Adrenal gland (tissue), 5 donors: ENCODE measurements at regions not wholly inside any gene's neighbourhood (a gene's known extent, or its start where the extent isn't known, plus 50 kb on each side); places are given as distances from the start of the nearest gene placed in this dataset.

Experiments used
- CTCF ChIP-seq, 6 experiments: fragments of 450-650 bp in 4 of 6; fragments of 200-600 bp in 2 of 6; sonication (generic) in 1 of 6; IDR thresholded peaks; 1 replicate in 5 of 6; 2 replicates in 1 of 6; pipeline versions ENCODE4 v1.5.1 to v1.8.0; 2016 to 2021; ENCODE audit warnings: antibody characterized with exemption in 6 of 6, mild to moderate bottlenecking in 2 of 6, moderate library complexity in 1 of 6
- POLR2A ChIP-seq, 2 donors: fragments of 450-650 bp; IDR thresholded peaks; one replicate each; pipeline ENCODE4 v1.6.1; 2017; ENCODE audit warnings: antibody characterized with exemption in 2 of 2, mild to moderate bottlenecking in 2 of 2, moderate library complexity in 1 of 2
- donor health status: DM: no; HTN: no; CAD: no.

- no peak for TF ChIP-seq CTCF (IDR thresholded peaks at IDR 0.05)
- TF ChIP-seq POLR2A (IDR thresholded peaks at IDR 0.05): no peak
These were observed 189.3 kb upstream of the GPRIN3 start for GRCh38 chr4:89496851-89497250.
